D721Med (cell line): ENCODE measurements at regions not wholly inside any gene's neighbourhood (a gene's known extent, or its start where the extent isn't known, plus 50 kb on each side); places are given as distances from the start of the nearest gene placed in this dataset.

ENCODE experiments used
- DNase-seq: peaks from one replicate; pipeline ENCODE4 v3.0.0; 2011; ENCODE audit warnings: low spot score; ENCODE audit not compliant: insufficient read length
- FAIRE-seq: peaks from 2 replicates; lab custom pipeline; 2011; peaks lifted over from hg19 to GRCh38; lab: Jason Lieb, UNC
- TF ChIP-seq, protein P1 (sequence below): IDR thresholded peaks from 2 replicates; pipeline ENCODE4 v1.5.1; 2012; ENCODE audit warnings: mild to moderate bottlenecking, control low read depth; ENCODE audit not compliant: insufficient read depth; ENCODE audit errors: missing control alignments

DNA sequence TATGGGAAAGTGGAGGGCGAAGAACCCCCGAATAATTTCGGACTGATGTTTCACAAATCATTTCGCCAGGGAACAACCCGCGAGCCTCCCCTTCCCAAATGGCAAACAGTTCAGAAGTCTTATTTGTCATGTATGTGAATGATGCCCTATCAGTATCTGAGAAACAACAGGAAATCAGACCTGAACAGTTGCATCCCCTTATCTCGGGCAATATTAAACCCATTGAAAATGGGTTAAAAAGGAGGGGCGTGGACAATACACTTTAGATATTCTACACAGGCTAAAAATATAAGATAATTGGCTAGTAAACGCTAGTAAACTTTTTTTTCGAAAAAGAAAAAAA lies 1003.3 kb upstream of the NR2F2 start:
- DNase-seq = no peak
- FAIRE-seq = no peak
- TF ChIP-seq, protein P1, sequence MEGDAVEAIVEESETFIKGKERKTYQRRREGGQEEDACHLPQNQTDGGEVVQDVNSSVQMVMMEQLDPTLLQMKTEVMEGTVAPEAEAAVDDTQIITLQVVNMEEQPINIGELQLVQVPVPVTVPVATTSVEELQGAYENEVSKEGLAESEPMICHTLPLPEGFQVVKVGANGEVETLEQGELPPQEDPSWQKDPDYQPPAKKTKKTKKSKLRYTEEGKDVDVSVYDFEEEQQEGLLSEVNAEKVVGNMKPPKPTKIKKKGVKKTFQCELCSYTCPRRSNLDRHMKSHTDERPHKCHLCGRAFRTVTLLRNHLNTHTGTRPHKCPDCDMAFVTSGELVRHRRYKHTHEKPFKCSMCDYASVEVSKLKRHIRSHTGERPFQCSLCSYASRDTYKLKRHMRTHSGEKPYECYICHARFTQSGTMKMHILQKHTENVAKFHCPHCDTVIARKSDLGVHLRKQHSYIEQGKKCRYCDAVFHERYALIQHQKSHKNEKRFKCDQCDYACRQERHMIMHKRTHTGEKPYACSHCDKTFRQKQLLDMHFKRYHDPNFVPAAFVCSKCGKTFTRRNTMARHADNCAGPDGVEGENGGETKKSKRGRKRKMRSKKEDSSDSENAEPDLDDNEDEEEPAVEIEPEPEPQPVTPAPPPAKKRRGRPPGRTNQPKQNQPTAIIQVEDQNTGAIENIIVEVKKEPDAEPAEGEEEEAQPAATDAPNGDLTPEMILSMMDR = no peak

DNA sequence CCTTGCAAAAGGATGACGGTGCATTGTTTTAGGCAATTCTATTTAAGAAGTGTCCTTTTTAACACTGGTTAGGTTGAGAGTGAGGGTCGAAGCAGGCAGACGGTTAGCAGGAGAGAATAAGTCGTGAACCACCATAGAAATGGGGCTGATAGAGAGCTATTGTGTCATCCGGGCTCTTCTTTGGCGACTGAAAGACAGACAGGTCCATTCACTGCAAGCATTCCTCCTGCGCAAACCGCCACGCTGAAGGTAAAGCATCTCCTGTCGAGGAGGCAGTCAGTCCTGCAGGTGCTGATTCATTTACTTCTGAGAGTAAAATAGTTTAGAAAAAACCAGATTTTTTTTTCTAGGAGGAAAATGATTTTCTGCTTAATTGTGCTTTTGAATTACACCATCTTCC lies 1002.8 kb upstream of the NR2F2 start:
- FAIRE-seq = no peak
- no peak for DNase-seq
- TF ChIP-seq, protein P1 = no peak

DNA sequence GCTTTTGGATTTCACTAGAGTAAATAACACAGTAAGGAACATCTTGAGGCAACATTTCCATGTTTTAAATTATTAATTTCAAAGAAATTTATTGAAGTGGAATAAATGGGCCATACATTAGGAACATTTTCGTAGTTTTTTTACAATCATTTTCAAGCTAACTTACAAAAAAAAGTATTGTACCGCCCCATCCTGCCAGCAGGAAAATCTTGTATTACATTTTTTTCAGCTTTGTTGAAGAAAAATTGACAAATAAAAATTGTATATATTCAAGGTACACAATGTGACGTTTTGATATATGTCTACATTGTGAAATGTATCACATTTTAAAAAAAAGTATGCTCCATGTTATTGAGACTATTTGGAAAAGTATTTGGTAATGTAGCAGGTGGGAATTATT lies 1001.9 kb upstream of the NR2F2 start:
- FAIRE-seq = no peak
- DNase-seq = no peak
- TF ChIP-seq, protein P1 = no peak

DNA sequence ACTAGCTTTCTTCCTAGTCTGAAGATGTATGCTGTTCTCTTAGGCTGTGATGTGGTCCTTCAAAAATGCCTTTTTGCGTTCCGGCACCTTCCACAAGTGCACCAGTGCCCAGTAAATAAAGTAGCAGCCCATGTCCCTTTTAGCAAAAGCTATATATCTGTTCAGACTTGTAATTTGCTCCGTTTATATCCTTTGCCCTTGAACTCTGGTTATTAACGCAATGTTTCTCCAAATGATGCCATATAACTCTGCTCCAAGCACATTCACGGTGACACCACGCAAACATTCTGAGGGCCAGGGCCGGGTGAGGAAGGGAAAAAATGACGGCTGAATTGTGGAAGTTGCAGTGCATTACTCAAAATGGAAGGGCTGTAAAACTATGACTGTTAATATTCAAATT lies 1001.1 kb upstream of the NR2F2 start:
- TF ChIP-seq, protein P1 = no peak
- FAIRE-seq (no peak), DNase-seq (no peak)

DNA sequence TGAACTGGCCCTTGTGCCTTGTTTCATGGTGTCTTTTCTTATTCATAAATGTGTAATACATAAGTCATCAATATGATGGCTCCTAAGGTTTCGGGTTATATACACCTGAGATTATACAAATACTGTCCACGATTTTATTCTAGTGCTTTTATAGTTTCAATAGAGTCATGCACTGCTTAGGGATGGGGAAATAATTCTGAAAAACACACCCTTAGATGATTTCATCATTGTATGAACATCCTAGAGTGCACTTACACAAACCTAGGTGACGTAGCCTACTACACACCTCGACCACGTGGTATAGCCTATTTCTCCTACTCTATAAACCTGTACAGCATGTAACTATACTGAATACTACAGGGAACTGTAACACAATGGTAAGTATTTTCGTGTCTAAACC lies 988.8 kb upstream of the NR2F2 start:
- no peak for FAIRE-seq
- no peak for DNase-seq
- TF ChIP-seq, protein P1 = no peak

DNA sequence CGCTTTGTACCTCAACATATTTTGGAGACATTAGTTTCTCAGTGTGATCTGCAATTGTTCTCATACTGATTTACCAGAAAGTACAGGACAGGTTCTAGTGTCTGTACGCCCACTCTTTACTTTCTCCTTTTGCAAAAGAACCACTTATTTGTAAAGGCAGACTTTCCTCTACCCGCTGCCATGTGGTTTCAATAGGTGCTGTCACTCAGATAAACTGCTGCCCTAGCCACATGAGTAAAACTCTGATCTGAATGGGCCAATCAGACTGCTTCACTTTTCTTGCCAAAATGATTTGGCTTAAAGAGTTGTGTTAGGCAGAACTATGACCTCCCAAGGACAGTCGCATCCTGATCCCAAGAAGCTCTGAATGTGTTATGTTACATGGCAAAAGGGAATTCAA lies 984.6 kb upstream of the NR2F2 start:
- TF ChIP-seq, protein P1 = no peak
- no peak for DNase-seq
- FAIRE-seq = no peak

DNA sequence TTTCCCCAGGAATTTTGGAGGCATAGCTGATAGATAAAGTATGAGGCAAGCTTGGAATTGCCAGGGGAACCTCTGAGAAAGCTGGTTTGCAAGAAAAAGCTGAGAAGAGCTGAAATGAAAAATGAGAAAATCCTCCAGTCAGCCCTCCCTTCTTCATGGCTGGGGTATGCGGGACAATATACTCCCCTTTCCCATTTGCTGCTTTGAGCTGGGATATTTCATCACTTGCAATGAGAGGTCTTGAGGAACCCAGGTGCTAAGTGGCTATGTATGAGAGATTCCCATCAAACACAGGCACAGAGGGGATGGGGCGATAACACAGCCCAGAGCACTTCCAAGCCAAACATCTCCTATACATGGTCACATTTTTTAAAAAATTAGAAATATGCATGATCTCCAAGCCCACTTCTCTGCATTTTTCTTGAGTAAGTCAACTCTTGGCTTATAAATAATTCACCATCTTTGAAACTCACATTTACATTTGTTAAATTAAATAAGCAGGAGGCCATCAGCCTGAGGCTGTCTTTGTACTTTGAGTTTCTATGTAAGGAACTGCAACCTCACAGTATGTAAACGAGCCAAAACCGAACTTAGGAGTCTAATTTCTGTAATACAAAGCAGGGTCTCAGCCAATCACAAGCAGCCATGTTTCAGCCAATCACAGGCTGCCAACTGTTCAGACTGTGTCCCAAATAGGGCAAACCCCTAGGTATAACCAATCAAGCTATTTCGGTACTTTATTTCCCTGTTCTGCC lies 983.6 kb upstream of the NR2F2 start:
- FAIRE-seq (no peak), DNase-seq (no peak)
- TF ChIP-seq, protein P1 = no peak
